Body of pancreas (tissue), 4 donors: ENCODE measurements at regions not wholly inside any gene's neighbourhood (a gene's known extent, or its start where the extent isn't known, plus 50 kb on each side); places are given as distances from the start of the nearest gene placed in this dataset.

ENCODE experiments used
- ATAC-seq: fragments of 150-250 bp; one replicate; pipeline ENCODE4 v1.9.1; 2016
- DNase-seq, 4 donors: peaks; one replicate each; pipeline ENCODE4 v3.0.0-alpha.2; 2019
- H3K27ac ChIP-seq, 4 donors: fragments of 200-600 bp; sonication (generic); 1 replicate in 3 of 4; 2 replicates in 1 of 4; pipeline versions ENCODE4 v1.5.1 to v1.6.1; 2016 to 2019; ENCODE audit warnings: mild to moderate bottlenecking in 1 of 4, mixed read lengths in 1 of 4, moderate library complexity in 1 of 4
- H3K27me3 ChIP-seq, 2 donors: fragments of 200-600 bp; sonication (generic); one replicate each; pipeline ENCODE4 v1.6.0; 2016; ENCODE audit warnings: mild to moderate bottlenecking in 1 of 2
- H3K36me3 ChIP-seq, 2 donors: fragments of 200-600 bp; sonication (generic); replicated peaks in 1 of 2; 2 replicates each; pipeline ENCODE4 v1.5.1; 2016; ENCODE audit warnings: low read depth in 2 of 2; ENCODE audit not compliant: insufficient read depth in 1 of 2
- H3K4me1 ChIP-seq: fragments of 200-600 bp; sonication (generic); one replicate; pipeline ENCODE4 v1.6.0; 2016
- H3K4me3 ChIP-seq, 2 donors: fragments of 200-600 bp; sonication (generic); 1 replicate in 1 of 2; 2 replicates in 1 of 2; pipeline ENCODE4 v1.5.1; 2016 to 2019
- H3K9me3 ChIP-seq, 3 donors: fragments of 200-600 bp; sonication (generic); 1 replicate in 2 of 3; 2 replicates in 1 of 3; pipeline ENCODE4 v1.5.1; 2016
- CTCF ChIP-seq, 7 experiments: fragments of 450-650 bp in 4 of 7; fragments of 200-600 bp in 3 of 7; sonication (generic) in 3 of 7; IDR thresholded peaks; one replicate each; pipeline ENCODE4 v1.5.1; 2016 to 2019; ENCODE audit warnings: antibody characterized with exemption in 7 of 7
- POLR2A ChIP-seq, 3 donors: fragments of 450-650 bp; IDR thresholded peaks; one replicate each; pipeline ENCODE4 v1.6.1; 2016; ENCODE audit warnings: antibody characterized with exemption in 3 of 3, mild to moderate bottlenecking in 2 of 3
- WGBS, 2 donors: methylation state at CpG; one replicate each; pipeline ENCODE4 v1.1.5; 2017; 5-methylcytosine and 5-hydroxymethylcytosine counted together
- intact Hi-C: fragments of 100-400 bp; cut with DNase I; formaldehyde crosslinking; loops from one replicate; pipeline ENCODE4 v1.15.1; 2023

GRCh38 chr10:4063717-4064116 lies 278.7 kb upstream of the KLF6 start:
- Histone ChIP-seq H3K9me3 (no peaks in the 10 kb centered on the region), H3K27ac (no peak overlapping the region), H3K4me3 (no peak overlapping the region), H3K27me3 (no peaks in the 10 kb centered on the region), H3K36me3 (no peaks in the 10 kb centered on the region), H3K4me1 (peaks cover under 1% of the 10 kb centered on the region)
- TF ChIP-seq POLR2A (IDR thresholded peaks at IDR 0.05) (no peak), CTCF (IDR thresholded peaks at IDR 0.05) (no peak)
- WGBS, 2 donors: 78 to 79% methylated on average over 3 of the region's 3 CpGs
- ATAC-seq (no peak), DNase-seq (no peak)
- intact Hi-C loops: no loop called here

- DNase-seq: no peak
- no peak for ATAC-seq
- Histone ChIP-seq H3K4me1 (peaks cover 6% of the 10 kb centered on the region), H3K9me3 (peaks cover 0 to 4% (median 0%) of the 10 kb centered on the region in 3 donors), H3K4me3 (no peak overlapping the region), H3K27ac (no peak overlapping the region), H3K27me3 (no peaks in the 10 kb centered on the region), H3K36me3 (no peaks in the 10 kb centered on the region)
- intact Hi-C loops: no loop called here
- 86 to 91% methylated on average over 5 to 6 of the region's 6 CpGs for WGBS, 2 donors
- TF ChIP-seq CTCF (IDR thresholded peaks at IDR 0.05) (no peak), POLR2A (IDR thresholded peaks at IDR 0.05) (no peak)
These were observed 277.7 kb upstream of the KLF6 start for GRCh38 chr10:4062751-4063150.

GRCh38 chr10:4062072-4062471 lies 277.1 kb upstream of the KLF6 start:
- ATAC-seq: no peak
- H3K27ac ChIP-seq: no peak overlapping the region

GRCh38 chr10:4061441-4061951 lies 276.5 kb upstream of the KLF6 start:
- Histone ChIP-seq H3K4me3 (no peak overlapping the region), H3K27ac (no peak overlapping the region), H3K9me3 (peaks cover 0 to 4% (median 0%) of the 10 kb centered on the region in 3 donors), H3K27me3 (no peaks in the 10 kb centered on the region), H3K36me3 (no peaks in the 10 kb centered on the region), H3K4me1 (peaks cover 6% of the 10 kb centered on the region)
- intact Hi-C loops: no loop called here
- no peak for DNase-seq
- no peak for ATAC-seq
- TF ChIP-seq CTCF (IDR thresholded peaks at IDR 0.05): no peak
- no peak for TF ChIP-seq POLR2A (IDR thresholded peaks at IDR 0.05)
- WGBS, 2 donors: 43 to 58% methylated on average over 7 of the region's 7 CpGs

More at GRCh38 chr10:4062072-4062471, 277.1 kb upstream of the KLF6 start:
- H3K9me3 ChIP-seq: peaks cover 0 to 4% (median 0%) of the 10 kb centered on the region in 3 donors
- intact Hi-C loops: no loop called here
- DNase-seq: no peak
- H3K4me1 ChIP-seq: peaks cover 6% of the 10 kb centered on the region
- H3K4me3 ChIP-seq: no peak overlapping the region
- WGBS, 2 donors: 40 to 46% methylated on average over 2 of the region's 2 CpGs
- H3K27me3 ChIP-seq: no peaks in the 10 kb centered on the region
- no peak for TF ChIP-seq POLR2A (IDR thresholded peaks at IDR 0.05)
- TF ChIP-seq CTCF (IDR thresholded peaks at IDR 0.05): no peak
- H3K36me3 ChIP-seq: no peaks in the 10 kb centered on the region

- 56 to 63% methylated on average over 11 of the region's 11 CpGs for WGBS, 2 donors
- H3K27me3 ChIP-seq: no peaks in the 10 kb centered on the region
- no peak overlapping the region for H3K4me3 ChIP-seq
- H3K36me3 ChIP-seq: no peaks in the 10 kb centered on the region
- ATAC-seq: no peak
- TF ChIP-seq POLR2A (IDR thresholded peaks at IDR 0.05) (no peak), CTCF (IDR thresholded peaks at IDR 0.05) (no peak)
- peaks cover 0 to 4% (median 0%) of the 10 kb centered on the region in 3 donors for H3K9me3 ChIP-seq
- H3K27ac ChIP-seq: no peak overlapping the region
- peaks cover 6% of the 10 kb centered on the region for H3K4me1 ChIP-seq
- intact Hi-C loops: no loop called here
- DNase-seq: no peak
These were observed 274.6 kb upstream of the KLF6 start for GRCh38 chr10:4059471-4060138.
